SK-N-SH (cell line): ENCODE measurements at regions not wholly inside any gene's neighbourhood (a gene's known extent, or its start where the extent isn't known, plus 50 kb on each side); places are given as distances from the start of the nearest gene placed in this dataset.

Experiments used
- CTCF ChIA-PET: fragments of 300-600, 350-600 bp; formaldehyde crosslinking; extraction: SDS; loops from one replicate; lab custom pipeline; 2021; lab: Yijun Ruan, JAX
- POLR2A ChIA-PET: fragments of 350-600 bp; sonication (Branson Sonifier 250); formaldehyde crosslinking; extraction: SDS; loops from one replicate; lab custom pipeline; 2020; ENCODE audit warnings: antibody characterized with exemption, inconsistent platforms; lab: Yijun Ruan, JAX
- DNase-seq: peaks from one replicate; pipeline ENCODE4 v3.0.0; 2012
- H2AFZ ChIP-seq: fragments of 200-600 bp; sonication (generic); 2 replicates; pipeline ENCODE4 v1.8.1; 2016; ENCODE audit warnings: antibody characterized with exemption, mild to moderate bottlenecking, low read depth
- H3F3A ChIP-seq: fragments of 200-600 bp; sonication (generic); replicated peaks from 2 replicates; pipeline ENCODE3; 2016; ENCODE audit warnings: antibody characterized with exemption, mild to moderate bottlenecking; ENCODE audit not compliant: insufficient read depth
- H3K27ac ChIP-seq, 2 experiments: fragments of 200-500 bp in 1 of 2; fragments of 200-600 bp in 1 of 2; sonication (Bioruptor generic) in 1 of 2; sonication (generic), shearing (Covaris generic) in 1 of 2; 2 replicates each; pipeline versions ENCODE4 v1.5.1 to v1.6.1; 2014 to 2016; ENCODE audit warnings: low read depth in 2 of 2, inconsistent platforms in 1 of 2, low read length in 1 of 2, mild to moderate bottlenecking in 1 of 2, mixed read lengths in 1 of 2
- H3K27me3 ChIP-seq: fragments of 200-600 bp; sonication (generic), shearing (Covaris generic); 2 replicates; pipeline ENCODE4 v1.6.1; 2016; ENCODE audit warnings: mixed run types; ENCODE audit not compliant: insufficient read depth
- H3K36me3 ChIP-seq, 2 experiments: fragments of 200-500 bp in 1 of 2; fragments of 200-600 bp in 1 of 2; sonication (Bioruptor generic) in 1 of 2; sonication (generic) in 1 of 2; replicated peaks in 1 of 2; 2 replicates each; pipeline versions ENCODE3 to v1.5.1; 2014 to 2016; ENCODE audit warnings: low read length in 1 of 2, mild to moderate bottlenecking in 1 of 2; ENCODE audit not compliant: insufficient read depth in 2 of 2, control insufficient read depth in 1 of 2
- H3K4me1 ChIP-seq, 2 experiments: fragments of 200-500 bp in 1 of 2; fragments of 200-600 bp in 1 of 2; sonication (Bioruptor generic) in 1 of 2; sonication (generic), shearing (Covaris generic) in 1 of 2; 2 replicates each; pipeline versions ENCODE4 v1.5.1 to v1.6.1; 2014 to 2016; ENCODE audit warnings: low read depth in 1 of 2, low read length in 1 of 2, mixed run types in 1 of 2; ENCODE audit not compliant: insufficient read depth in 2 of 2, control insufficient read depth in 1 of 2
- H3K4me2 ChIP-seq: fragments of 200-600 bp; sonication (generic), shearing (Covaris generic); 2 replicates; pipeline ENCODE4 v1.6.1; 2017; ENCODE audit warnings: mixed run types
- H3K4me3 ChIP-seq, 2 experiments: fragments of 200-500 bp in 1 of 2; fragments of 200-600 bp in 1 of 2; sonication (Bioruptor generic) in 1 of 2; sonication (generic), shearing (Covaris generic) in 1 of 2; 2 replicates each; pipeline versions ENCODE4 v1.5.1 to v1.8.1; 2014 to 2016; ENCODE audit warnings: low read depth in 2 of 2, inconsistent platforms in 1 of 2, low read length in 1 of 2, mild to moderate bottlenecking in 1 of 2, mixed read lengths in 1 of 2, moderate library complexity in 1 of 2
- H3K79me2 ChIP-seq: fragments of 200-600 bp; sonication (generic); 2 replicates; pipeline ENCODE4 v1.8.1; 2017; ENCODE audit warnings: mild to moderate bottlenecking; ENCODE audit not compliant: insufficient read depth
- H3K9ac ChIP-seq: fragments of 200-600 bp; sonication (generic); 2 replicates; pipeline ENCODE4 v1.6.1; 2017; ENCODE audit warnings: mixed run types
- H3K9me2 ChIP-seq: fragments of 200-600 bp; sonication (generic); 2 replicates; pipeline ENCODE4 v1.6.1; 2017; ENCODE audit warnings: mixed run types
- H3K9me3 ChIP-seq: fragments of 200-600 bp; sonication (generic); 2 replicates; pipeline ENCODE4 v1.6.1; 2017; ENCODE audit warnings: mixed run types, mild to moderate bottlenecking, moderate library complexity
- H4K20me1 ChIP-seq: fragments of 200-600 bp; sonication (generic); 2 replicates; pipeline ENCODE4 v1.6.1; 2017; ENCODE audit warnings: mild to moderate bottlenecking, mixed run types; ENCODE audit not compliant: insufficient read depth
- CHD2 ChIP-seq: fragments of 150-350 bp; IDR thresholded peaks from 2 replicates; pipeline ENCODE4 v1.6.1; 2018; ENCODE audit warnings: low read length; ENCODE audit not compliant: partially characterized antibody
- EP300 ChIP-seq, 2 experiments: IDR thresholded peaks; 2 replicates each; pipeline versions ENCODE4 v1.4.0 to v1.6.1; 2012; ENCODE audit warnings: borderline replicate concordance in 1 of 2, low read depth in 1 of 2, low read length in 1 of 2
- FOXJ3 ChIP-seq: sonication (generic); formaldehyde crosslinking; IDR thresholded peaks from 2 replicates; pipeline ENCODE4 v1.5.1; 2020; ENCODE audit warnings: mild to moderate bottlenecking, missing genetic modification reagents
- JUND ChIP-seq: IDR thresholded peaks from 2 replicates; pipeline ENCODE4 v1.4.0; 2012
- MAX ChIP-seq: IDR thresholded peaks from 2 replicates; pipeline ENCODE4 v1.4.0; 2012; ENCODE audit warnings: low read depth
- MEF2A ChIP-seq: IDR thresholded peaks from 2 replicates; pipeline ENCODE4 v1.4.0; 2012; ENCODE audit warnings: low read depth, borderline replicate concordance
- NFIC ChIP-seq: IDR thresholded peaks from 2 replicates; pipeline ENCODE4 v1.4.0; 2012; ENCODE audit warnings: borderline replicate concordance
- NRF1 ChIP-seq: IDR thresholded peaks from 2 replicates; pipeline ENCODE4 v1.6.1; 2012; ENCODE audit warnings: low read depth, mild to moderate bottlenecking, low read length
- POLR2AphosphoS5 ChIP-seq: IDR thresholded peaks from 2 replicates; pipeline ENCODE4 v1.6.1; 2012; ENCODE audit warnings: low read depth, low read length
- RAD21 ChIP-seq: IDR thresholded peaks from 2 replicates; pipeline ENCODE4 v1.6.1; 2012; ENCODE audit warnings: mild to moderate bottlenecking, low read length
- RFX5 ChIP-seq: IDR thresholded peaks from 2 replicates; pipeline ENCODE4 v1.6.1; 2012; ENCODE audit warnings: mild to moderate bottlenecking, improper control_type of control experiment, low read length
- RXRA ChIP-seq: IDR thresholded peaks from 2 replicates; pipeline ENCODE4 v1.4.0; 2012; ENCODE audit warnings: low read depth, mild to moderate bottlenecking, borderline replicate concordance
- TAF1 ChIP-seq: IDR thresholded peaks from 2 replicates; pipeline ENCODE4 v1.6.1; 2012; ENCODE audit warnings: low read depth, mild to moderate bottlenecking, low read length, moderate library complexity, borderline replicate concordance
- TCF12 ChIP-seq: IDR thresholded peaks from 2 replicates; pipeline ENCODE4 v1.4.0; 2012
- TEAD4 ChIP-seq: IDR thresholded peaks from 2 replicates; pipeline ENCODE4 v1.4.0; 2012; ENCODE audit warnings: mild to moderate bottlenecking, borderline replicate concordance; ENCODE audit not compliant: insufficient read depth
- USF1 ChIP-seq: IDR thresholded peaks from 2 replicates; pipeline ENCODE4 v1.4.0; 2012; ENCODE audit warnings: low read depth, borderline replicate concordance
- YY1 ChIP-seq: IDR thresholded peaks from 2 replicates; pipeline ENCODE4 v1.4.0; 2012; ENCODE audit warnings: low read depth, mild to moderate bottlenecking
- WGBS: methylation state at CpG from one replicate; pipeline ENCODE4 v1.1.6; 2017; ENCODE audit warnings: low lambda C conversion rate; 5-methylcytosine and 5-hydroxymethylcytosine counted together
- TF ChIP-seq, protein P1 (sequence below): IDR thresholded peaks from 2 replicates; pipeline ENCODE4 v1.6.1; 2012; ENCODE audit warnings: mild to moderate bottlenecking, low read depth, low read length, moderate library complexity
- TF ChIP-seq, protein P2 (sequence below): fragments of 150-350 bp; IDR thresholded peaks from 2 replicates; pipeline ENCODE4 v1.6.1; 2016; ENCODE audit warnings: mild to moderate bottlenecking, low read depth, low read length
- TF ChIP-seq, protein P3 (sequence below): fragments of 200-600 bp; sonication (generic); IDR thresholded peaks from 2 replicates; pipeline ENCODE4 v1.6.1; 2017; ENCODE audit warnings: antibody characterized with exemption, mild to moderate bottlenecking, moderate library complexity

GRCh38 chr6:48774276-48774675 lies 663.3 kb upstream of the PTCHD4 start:
- Histone ChIP-seq H3K9me2 (no peaks in the 10 kb centered on the region), H3K4me3 (no peak overlapping the region), H3K36me3 (no peaks in the 10 kb centered on the region), H3K4me2 (no peak overlapping the region), H2AFZ (peak overlapping the region; percentile 40; the same call in 1 of the 2 replicates), H4K20me1 (no peaks in the 10 kb centered on the region), H3K9ac (no peak overlapping the region), H3F3A (no peaks in the 10 kb centered on the region), H3K27me3 (no peaks in the 10 kb centered on the region), H3K79me2 (no peaks in the 10 kb centered on the region), H3K27ac (no peak overlapping the region), H3K4me1 (no peaks in the 10 kb centered on the region; a peak in 1 of 4 replicates), H3K9me3 (no peaks in the 10 kb centered on the region)
- WGBS = 35% methylated on average over 1 of the region's 1 CpG
- POLR2A ChIA-PET = no interaction called here
- no peak for DNase-seq
- no peak for TF ChIP-seq NRF1
- TF ChIP-seq JUND = no peak
- TF ChIP-seq, protein P1, sequence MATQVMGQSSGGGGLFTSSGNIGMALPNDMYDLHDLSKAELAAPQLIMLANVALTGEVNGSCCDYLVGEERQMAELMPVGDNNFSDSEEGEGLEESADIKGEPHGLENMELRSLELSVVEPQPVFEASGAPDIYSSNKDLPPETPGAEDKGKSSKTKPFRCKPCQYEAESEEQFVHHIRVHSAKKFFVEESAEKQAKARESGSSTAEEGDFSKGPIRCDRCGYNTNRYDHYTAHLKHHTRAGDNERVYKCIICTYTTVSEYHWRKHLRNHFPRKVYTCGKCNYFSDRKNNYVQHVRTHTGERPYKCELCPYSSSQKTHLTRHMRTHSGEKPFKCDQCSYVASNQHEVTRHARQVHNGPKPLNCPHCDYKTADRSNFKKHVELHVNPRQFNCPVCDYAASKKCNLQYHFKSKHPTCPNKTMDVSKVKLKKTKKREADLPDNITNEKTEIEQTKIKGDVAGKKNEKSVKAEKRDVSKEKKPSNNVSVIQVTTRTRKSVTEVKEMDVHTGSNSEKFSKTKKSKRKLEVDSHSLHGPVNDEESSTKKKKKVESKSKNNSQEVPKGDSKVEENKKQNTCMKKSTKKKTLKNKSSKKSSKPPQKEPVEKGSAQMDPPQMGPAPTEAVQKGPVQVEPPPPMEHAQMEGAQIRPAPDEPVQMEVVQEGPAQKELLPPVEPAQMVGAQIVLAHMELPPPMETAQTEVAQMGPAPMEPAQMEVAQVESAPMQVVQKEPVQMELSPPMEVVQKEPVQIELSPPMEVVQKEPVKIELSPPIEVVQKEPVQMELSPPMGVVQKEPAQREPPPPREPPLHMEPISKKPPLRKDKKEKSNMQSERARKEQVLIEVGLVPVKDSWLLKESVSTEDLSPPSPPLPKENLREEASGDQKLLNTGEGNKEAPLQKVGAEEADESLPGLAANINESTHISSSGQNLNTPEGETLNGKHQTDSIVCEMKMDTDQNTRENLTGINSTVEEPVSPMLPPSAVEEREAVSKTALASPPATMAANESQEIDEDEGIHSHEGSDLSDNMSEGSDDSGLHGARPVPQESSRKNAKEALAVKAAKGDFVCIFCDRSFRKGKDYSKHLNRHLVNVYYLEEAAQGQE = no peak
- TF ChIP-seq MAX = no peak
- no peak for TF ChIP-seq YY1
- no peak for TF ChIP-seq RAD21
- TF ChIP-seq CHD2 = no peak
- no peak for TF ChIP-seq FOXJ3
- TF ChIP-seq RXRA = no peak
- TF ChIP-seq, protein P2, sequence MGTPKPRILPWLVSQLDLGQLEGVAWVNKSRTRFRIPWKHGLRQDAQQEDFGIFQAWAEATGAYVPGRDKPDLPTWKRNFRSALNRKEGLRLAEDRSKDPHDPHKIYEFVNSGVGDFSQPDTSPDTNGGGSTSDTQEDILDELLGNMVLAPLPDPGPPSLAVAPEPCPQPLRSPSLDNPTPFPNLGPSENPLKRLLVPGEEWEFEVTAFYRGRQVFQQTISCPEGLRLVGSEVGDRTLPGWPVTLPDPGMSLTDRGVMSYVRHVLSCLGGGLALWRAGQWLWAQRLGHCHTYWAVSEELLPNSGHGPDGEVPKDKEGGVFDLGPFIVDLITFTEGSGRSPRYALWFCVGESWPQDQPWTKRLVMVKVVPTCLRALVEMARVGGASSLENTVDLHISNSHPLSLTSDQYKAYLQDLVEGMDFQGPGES = no peak
- TF ChIP-seq MEF2A = no peak
- TF ChIP-seq, protein P3, sequence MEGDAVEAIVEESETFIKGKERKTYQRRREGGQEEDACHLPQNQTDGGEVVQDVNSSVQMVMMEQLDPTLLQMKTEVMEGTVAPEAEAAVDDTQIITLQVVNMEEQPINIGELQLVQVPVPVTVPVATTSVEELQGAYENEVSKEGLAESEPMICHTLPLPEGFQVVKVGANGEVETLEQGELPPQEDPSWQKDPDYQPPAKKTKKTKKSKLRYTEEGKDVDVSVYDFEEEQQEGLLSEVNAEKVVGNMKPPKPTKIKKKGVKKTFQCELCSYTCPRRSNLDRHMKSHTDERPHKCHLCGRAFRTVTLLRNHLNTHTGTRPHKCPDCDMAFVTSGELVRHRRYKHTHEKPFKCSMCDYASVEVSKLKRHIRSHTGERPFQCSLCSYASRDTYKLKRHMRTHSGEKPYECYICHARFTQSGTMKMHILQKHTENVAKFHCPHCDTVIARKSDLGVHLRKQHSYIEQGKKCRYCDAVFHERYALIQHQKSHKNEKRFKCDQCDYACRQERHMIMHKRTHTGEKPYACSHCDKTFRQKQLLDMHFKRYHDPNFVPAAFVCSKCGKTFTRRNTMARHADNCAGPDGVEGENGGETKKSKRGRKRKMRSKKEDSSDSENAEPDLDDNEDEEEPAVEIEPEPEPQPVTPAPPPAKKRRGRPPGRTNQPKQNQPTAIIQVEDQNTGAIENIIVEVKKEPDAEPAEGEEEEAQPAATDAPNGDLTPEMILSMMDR = no peak
- TF ChIP-seq RFX5 = no peak
- TF ChIP-seq TEAD4 = no peak
- TF ChIP-seq EP300 (IDR thresholded peaks at IDR 0.05; ENCODE audit: borderline replicate concordance in 1 of 2, low read depth in 1 of 2, low read length in 1 of 2) = no peak
- no peak for TF ChIP-seq POLR2AphosphoS5
- no peak for TF ChIP-seq TCF12
- no peak for TF ChIP-seq TAF1
- no peak for TF ChIP-seq NFIC
- TF ChIP-seq USF1 = no peak
- CTCF ChIA-PET = interaction anchor here (0.7 to 1.2 kb wide), 2 partner anchors 13 to 1925 kb away, joined by 3 to 4 read pairs; no protein-coding TSS in a partner anchor
